ENCODE measurements at regions not wholly inside any gene's neighbourhood (a gene's known extent, or its start where the extent isn't known, plus 50 kb on each side); places are given as distances from the start of the nearest gene placed in this dataset.

GRCh38 chrX:150306002-150306401, 57.1 kb upstream of the MAMLD1 start:
- no peak for DNase-seq

- no peak for DNase-seq
These were observed 55.1 kb upstream of the MAMLD1 start for GRCh38 chrX:150308041-150308440.

DNA sequence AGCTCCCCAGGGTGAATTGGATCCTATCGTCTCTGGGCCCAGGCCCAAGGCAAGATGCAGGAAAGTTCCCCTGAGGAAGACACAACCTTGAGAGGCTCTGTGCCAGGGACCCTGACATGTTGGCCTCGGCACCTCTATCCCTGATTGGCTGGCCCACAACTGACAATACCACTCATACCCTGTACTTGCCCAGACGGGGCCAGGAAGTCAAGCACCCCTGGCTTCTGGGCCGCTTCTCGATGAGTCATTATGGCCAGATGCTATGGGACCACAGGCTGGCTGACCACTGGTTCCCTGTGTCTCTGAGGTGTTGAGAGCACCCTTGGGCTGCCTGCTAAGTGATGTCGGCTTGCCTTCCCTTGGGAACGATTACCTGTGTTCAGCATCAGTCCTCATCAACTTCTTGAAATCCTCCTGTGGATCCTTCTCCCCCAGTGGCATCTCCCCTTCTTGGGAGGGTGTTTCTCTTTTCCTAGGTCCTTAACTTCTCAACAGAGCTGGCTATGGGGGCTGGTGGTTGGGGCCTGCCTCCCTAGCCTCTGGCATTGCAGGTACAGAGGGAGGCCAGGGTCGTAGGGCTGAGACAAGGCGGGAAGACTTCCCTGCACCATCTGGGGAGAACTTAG, 54.5 kb upstream of the MAMLD1 start:
- DNase-seq, result no peak

GRCh38 chrX:150310417-150310816, 52.7 kb upstream of the MAMLD1 start:
- DNase-seq, result no peak

DNA sequence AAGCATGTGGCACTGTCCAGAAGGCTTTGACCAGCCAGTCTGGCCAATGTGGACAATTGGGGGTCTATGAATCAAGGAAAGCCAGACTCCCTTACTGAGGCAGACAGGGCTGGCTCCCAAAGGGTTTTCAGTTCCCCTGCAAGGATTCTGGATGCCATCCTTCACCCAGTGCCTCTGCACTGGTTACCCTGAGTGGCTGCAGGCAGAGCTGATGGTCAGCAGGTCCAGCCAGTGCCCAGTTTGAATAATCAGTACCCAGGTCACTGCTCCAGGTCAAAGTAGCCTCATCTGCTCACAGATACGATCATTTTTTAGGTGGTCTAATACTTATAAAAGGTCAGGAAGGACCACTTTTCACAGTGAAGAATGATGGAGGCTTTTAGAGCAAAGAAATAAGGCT, 52.2 kb upstream of the MAMLD1 start:
- DNase-seq, result no peak

DNA sequence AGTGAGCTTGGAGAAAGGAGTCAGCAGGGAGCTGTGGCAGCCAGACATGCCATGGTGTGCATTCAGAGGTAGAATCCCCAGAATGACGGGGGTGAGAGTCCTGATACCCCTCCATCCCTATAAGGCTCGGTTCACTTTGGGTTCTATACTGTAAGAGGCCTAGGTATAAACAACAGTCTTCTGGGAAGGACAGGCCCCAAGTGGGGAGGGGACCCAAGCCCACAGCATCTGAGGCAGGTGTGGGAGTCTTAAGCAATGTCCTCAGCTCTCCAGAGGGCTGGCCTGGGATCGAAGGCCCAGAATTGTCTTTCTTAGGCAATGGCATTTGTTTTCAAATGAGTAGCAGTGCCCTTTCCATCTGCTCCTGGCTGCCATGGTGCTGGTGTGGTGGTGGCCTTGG, 50.2 kb upstream of the MAMLD1 start:
- DNase-seq, result no peak
